Smooth muscle cell (in vitro differentiated cells): ENCODE measurements at regions not wholly inside any gene's neighbourhood (a gene's known extent, or its start where the extent isn't known, plus 50 kb on each side); places are given as distances from the start of the nearest gene placed in this dataset.

Experiments used
- DNase-seq: peaks from one replicate; lab custom pipeline; 2025; ENCODE audit not compliant: unreplicated experiment; lab: John Stamatoyannopoulos, UW
- H2AFZ ChIP-seq: fragments of 200-600 bp; sonication (generic); 2 replicates; pipeline ENCODE4 v1.6.0; 2016; ENCODE audit warnings: antibody characterized with exemption, low read depth, mild to moderate bottlenecking
- H3F3A ChIP-seq: fragments of 200-600 bp; sonication (generic); 2 replicates; pipeline ENCODE4 v1.6.0; 2017; ENCODE audit warnings: antibody characterized with exemption, low read depth
- H3K27ac ChIP-seq: fragments of 200-600 bp; sonication (generic); 2 replicates; pipeline ENCODE4 v1.5.1; 2016; ENCODE audit warnings: low read depth, mild to moderate bottlenecking
- H3K27me3 ChIP-seq: fragments of 200-600 bp; sonication (generic); 2 replicates; pipeline ENCODE4 v1.6.1; 2016; ENCODE audit warnings: low read depth, mild to moderate bottlenecking
- H3K36me3 ChIP-seq: fragments of 200-600 bp; sonication (generic); 2 replicates; pipeline ENCODE4 v1.5.1; 2016; ENCODE audit warnings: low read depth
- H3K4me1 ChIP-seq: fragments of 200-600 bp; sonication (generic); 2 replicates; pipeline ENCODE4 v1.5.1; 2016; ENCODE audit warnings: low read depth
- H3K4me2 ChIP-seq: fragments of 200-600 bp; sonication (generic); 2 replicates; pipeline ENCODE4 v1.6.0; 2016; ENCODE audit warnings: mild to moderate bottlenecking
- H3K4me3 ChIP-seq: fragments of 200-600 bp; sonication (generic); 2 replicates; pipeline ENCODE4 v1.5.1; 2016; ENCODE audit warnings: mild to moderate bottlenecking
- H3K79me2 ChIP-seq: fragments of 200-600 bp; sonication (generic); 2 replicates; pipeline ENCODE4 v1.6.0; 2016; ENCODE audit warnings: low read depth, mild to moderate bottlenecking
- H3K9ac ChIP-seq: fragments of 200-600 bp; sonication (generic); 2 replicates; pipeline ENCODE4 v1.6.0; 2016; ENCODE audit warnings: low read depth
- H3K9me3 ChIP-seq: fragments of 200-600 bp; sonication (generic); replicated peaks from 2 replicates; pipeline ENCODE4 v1.5.1; 2016; ENCODE audit warnings: low read depth
- H4K20me1 ChIP-seq: fragments of 200-600 bp; sonication (generic); 2 replicates; pipeline ENCODE4 v1.6.0; 2016; ENCODE audit warnings: low read depth
- WGBS: methylation state at CpG from one replicate; pipeline ENCODE4 v1.1.7; 2016; ENCODE audit warnings: low lambda C conversion rate; 5-methylcytosine and 5-hydroxymethylcytosine counted together
- TF ChIP-seq, protein P1 (sequence below): fragments of 200-600 bp; sonication (generic); IDR thresholded peaks from 2 replicates; pipeline ENCODE4 v1.5.1; 2017; ENCODE audit warnings: borderline replicate concordance, mild to moderate bottlenecking, antibody characterized with exemption; ENCODE audit not compliant: insufficient read depth, poor library complexity, severe bottlenecking

DNA sequence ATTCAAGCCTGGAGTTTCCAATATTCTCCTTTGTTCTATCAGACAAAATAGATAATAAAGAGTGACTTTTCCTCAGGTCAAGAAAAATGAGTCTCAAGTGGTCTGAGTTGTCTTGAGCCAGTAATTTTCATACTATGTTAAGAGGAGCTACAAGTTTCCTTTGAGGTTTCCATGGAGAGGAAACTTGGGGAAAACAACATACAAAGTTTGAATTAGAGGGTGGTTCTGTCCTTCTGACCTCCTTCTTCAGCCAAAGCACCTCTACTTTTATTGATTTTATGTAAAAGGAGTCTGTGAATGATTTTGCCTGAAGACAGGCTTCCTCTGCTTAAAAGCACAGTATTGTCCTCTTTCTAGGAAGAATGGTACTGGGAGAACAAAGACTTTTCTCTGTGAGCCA lies 497.2 kb upstream of the PKN2 start:
- Histone ChIP-seq H3K4me3 (no peak overlapping the region), H2AFZ (peak overlapping the region; percentile 17), H3K36me3 (no peaks in the 10 kb centered on the region), H3K79me2 (no peaks in the 10 kb centered on the region), H3F3A (no peaks in the 10 kb centered on the region), H3K27ac (no peak overlapping the region), H3K9me3 (no peaks in the 10 kb centered on the region), H4K20me1 (no peaks in the 10 kb centered on the region), H3K4me1 (no peaks in the 10 kb centered on the region), H3K4me2 (no peak overlapping the region), H3K27me3 (no peaks in the 10 kb centered on the region), H3K9ac (no peak overlapping the region)
- TF ChIP-seq, protein P1, sequence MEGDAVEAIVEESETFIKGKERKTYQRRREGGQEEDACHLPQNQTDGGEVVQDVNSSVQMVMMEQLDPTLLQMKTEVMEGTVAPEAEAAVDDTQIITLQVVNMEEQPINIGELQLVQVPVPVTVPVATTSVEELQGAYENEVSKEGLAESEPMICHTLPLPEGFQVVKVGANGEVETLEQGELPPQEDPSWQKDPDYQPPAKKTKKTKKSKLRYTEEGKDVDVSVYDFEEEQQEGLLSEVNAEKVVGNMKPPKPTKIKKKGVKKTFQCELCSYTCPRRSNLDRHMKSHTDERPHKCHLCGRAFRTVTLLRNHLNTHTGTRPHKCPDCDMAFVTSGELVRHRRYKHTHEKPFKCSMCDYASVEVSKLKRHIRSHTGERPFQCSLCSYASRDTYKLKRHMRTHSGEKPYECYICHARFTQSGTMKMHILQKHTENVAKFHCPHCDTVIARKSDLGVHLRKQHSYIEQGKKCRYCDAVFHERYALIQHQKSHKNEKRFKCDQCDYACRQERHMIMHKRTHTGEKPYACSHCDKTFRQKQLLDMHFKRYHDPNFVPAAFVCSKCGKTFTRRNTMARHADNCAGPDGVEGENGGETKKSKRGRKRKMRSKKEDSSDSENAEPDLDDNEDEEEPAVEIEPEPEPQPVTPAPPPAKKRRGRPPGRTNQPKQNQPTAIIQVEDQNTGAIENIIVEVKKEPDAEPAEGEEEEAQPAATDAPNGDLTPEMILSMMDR, result no peak
- no peak for DNase-seq

GRCh38 chr1:88188038-88188437 lies 496.0 kb upstream of the PKN2 start:
- Histone ChIP-seq H3K27ac (no peak overlapping the region), H3F3A (no peaks in the 10 kb centered on the region), H3K9ac (no peak overlapping the region), H3K4me2 (no peak overlapping the region), H3K79me2 (no peaks in the 10 kb centered on the region), H4K20me1 (no peaks in the 10 kb centered on the region), H3K36me3 (no peaks in the 10 kb centered on the region), H3K27me3 (no peaks in the 10 kb centered on the region), H3K9me3 (no peaks in the 10 kb centered on the region), H3K4me3 (no peak overlapping the region), H2AFZ (no peak overlapping the region), H3K4me1 (no peaks in the 10 kb centered on the region)
- TF ChIP-seq, protein P1, result no peak
- DNase-seq, result no peak

DNA sequence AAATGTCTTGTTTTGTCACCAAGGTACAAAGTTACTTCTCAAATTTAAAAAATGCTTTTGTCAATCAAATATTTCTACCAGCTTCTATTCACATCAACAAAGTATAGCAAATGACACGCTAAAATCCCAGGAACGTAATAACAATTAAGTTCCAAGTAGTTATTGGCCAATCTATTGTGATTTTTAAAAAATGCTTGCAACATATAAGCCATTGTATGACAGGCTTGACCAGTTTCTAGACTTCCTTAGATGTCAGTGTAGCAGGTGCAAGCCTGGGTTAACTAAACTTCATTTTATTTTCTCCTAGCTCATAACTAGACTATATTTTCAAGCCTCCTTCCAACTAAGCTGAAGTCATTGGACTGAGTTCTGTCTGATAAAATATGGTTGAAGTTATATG lies 494.5 kb upstream of the PKN2 start:
- Histone ChIP-seq H3K27ac (no peak overlapping the region), H3K27me3 (no peaks in the 10 kb centered on the region), H3K36me3 (no peaks in the 10 kb centered on the region), H3K9me3 (no peaks in the 10 kb centered on the region), H3K4me3 (no peak overlapping the region), H3K9ac (no peak overlapping the region), H3K4me1 (no peaks in the 10 kb centered on the region), H4K20me1 (no peaks in the 10 kb centered on the region), H3F3A (no peaks in the 10 kb centered on the region), H3K79me2 (no peaks in the 10 kb centered on the region), H2AFZ (no peak overlapping the region), H3K4me2 (no peak overlapping the region)
- DNase-seq, result no peak
- 87% methylated on average over 2 of the region's 2 CpGs for WGBS
- TF ChIP-seq, protein P1, result no peak

- Histone ChIP-seq H3K9me3 (no peaks in the 10 kb centered on the region), H3K9ac (no peak overlapping the region), H3K36me3 (no peaks in the 10 kb centered on the region), H3K4me2 (no peak overlapping the region), H4K20me1 (no peaks in the 10 kb centered on the region), H3K27ac (no peak overlapping the region), H3K4me1 (no peaks in the 10 kb centered on the region), H3F3A (no peaks in the 10 kb centered on the region), H3K27me3 (no peaks in the 10 kb centered on the region), H3K4me3 (no peak overlapping the region), H3K79me2 (no peaks in the 10 kb centered on the region), H2AFZ (no peak overlapping the region)
- TF ChIP-seq, protein P1, result no peak
- no peak for DNase-seq
- WGBS, result 93% methylated on average over 2 of the region's 2 CpGs
Measured at GRCh38 chr1:88191917-88192316, 492.2 kb upstream of the PKN2 start.
